Fibroblast of pulmonary artery (primary cell): ENCODE measurements at regions not wholly inside any gene's neighbourhood (a gene's known extent, or its start where the extent isn't known, plus 50 kb on each side); places are given as distances from the start of the nearest gene placed in this dataset.

Experiments used
- DNase-seq: peaks from one replicate; pipeline ENCODE4 v3.0.0-alpha.2; 2010; ENCODE audit warnings: low read depth
- H3K4me3 ChIP-seq: replicated peaks from 2 replicates; pipeline ENCODE4 v1.5.1; 2011; ENCODE audit warnings: low read depth, mild to moderate bottlenecking, control low read depth, low read length, moderate library complexity
- TF ChIP-seq, protein P1 (sequence below): IDR thresholded peaks from 2 replicates; pipeline ENCODE4 v1.5.1; 2011; ENCODE audit warnings: mild to moderate bottlenecking, control low read depth, low read length, inconsistent platforms; ENCODE audit errors: missing control alignments

DNA sequence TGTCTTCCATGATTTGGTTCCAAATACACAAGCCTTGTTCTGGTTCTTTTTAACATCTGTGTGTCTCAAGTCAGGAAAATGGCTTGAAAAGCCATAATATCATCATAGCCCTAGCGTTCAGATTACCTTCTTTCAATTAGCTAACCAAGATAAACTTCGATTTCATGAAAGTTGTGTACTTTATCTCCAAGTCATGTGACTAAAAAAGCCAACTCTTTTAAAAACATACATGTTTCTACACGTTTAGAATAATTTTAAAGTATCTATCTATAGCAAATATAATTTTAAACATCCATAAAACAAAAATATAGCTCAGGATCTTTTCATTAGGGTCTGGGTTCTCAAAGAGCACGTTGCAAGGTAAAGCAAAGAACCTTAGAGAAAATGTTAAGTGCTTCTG, 261.1 kb downstream of the PRL start:
- TF ChIP-seq, protein P1, sequence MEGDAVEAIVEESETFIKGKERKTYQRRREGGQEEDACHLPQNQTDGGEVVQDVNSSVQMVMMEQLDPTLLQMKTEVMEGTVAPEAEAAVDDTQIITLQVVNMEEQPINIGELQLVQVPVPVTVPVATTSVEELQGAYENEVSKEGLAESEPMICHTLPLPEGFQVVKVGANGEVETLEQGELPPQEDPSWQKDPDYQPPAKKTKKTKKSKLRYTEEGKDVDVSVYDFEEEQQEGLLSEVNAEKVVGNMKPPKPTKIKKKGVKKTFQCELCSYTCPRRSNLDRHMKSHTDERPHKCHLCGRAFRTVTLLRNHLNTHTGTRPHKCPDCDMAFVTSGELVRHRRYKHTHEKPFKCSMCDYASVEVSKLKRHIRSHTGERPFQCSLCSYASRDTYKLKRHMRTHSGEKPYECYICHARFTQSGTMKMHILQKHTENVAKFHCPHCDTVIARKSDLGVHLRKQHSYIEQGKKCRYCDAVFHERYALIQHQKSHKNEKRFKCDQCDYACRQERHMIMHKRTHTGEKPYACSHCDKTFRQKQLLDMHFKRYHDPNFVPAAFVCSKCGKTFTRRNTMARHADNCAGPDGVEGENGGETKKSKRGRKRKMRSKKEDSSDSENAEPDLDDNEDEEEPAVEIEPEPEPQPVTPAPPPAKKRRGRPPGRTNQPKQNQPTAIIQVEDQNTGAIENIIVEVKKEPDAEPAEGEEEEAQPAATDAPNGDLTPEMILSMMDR = no peak
- no peak overlapping the region for H3K4me3 ChIP-seq
- DNase-seq = no peak

DNA sequence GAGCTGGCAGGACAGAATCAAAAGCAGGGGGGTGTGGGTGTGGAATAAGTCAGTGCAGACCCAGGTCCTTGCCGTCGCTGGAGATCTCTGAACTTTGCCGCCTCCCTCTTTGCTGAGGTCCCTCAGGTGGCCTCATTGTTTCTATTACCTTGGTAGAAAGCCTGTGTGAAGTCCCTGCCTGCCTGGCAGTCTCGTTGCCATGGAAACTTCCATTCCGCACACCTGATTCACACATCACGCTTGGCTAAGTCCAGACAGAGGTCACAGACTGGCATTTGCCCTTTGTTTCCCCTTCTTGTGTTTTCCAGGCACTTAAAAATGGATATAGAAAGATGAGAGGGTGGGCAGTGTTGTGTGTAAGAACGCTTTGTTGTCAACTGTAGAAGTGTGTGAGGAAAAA, 260.6 kb downstream of the PRL start:
- TF ChIP-seq, protein P1 = no peak
- H3K4me3 ChIP-seq = no peak overlapping the region
- peak; percentile 33 for DNase-seq

DNA sequence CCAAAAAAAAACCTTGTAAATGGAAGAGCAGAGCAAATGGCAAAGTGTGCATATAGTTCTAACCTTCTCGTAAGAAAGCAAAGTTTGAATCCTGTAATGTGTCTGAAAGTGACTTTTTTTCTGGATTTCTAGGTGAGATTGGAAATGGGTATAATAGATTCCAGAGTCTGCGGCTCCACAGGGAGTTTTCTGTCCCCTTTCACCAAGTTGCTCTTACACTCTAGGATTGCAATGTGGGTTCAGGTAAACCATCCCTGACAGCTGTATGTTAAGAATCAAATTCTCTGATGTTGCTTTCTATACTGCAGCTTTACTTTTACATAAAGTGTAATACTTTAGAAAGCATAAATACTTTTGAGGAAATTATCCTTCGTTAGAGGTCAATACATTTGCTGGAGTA, 260.1 kb downstream of the PRL start:
- H3K4me3 ChIP-seq = no peak overlapping the region
- TF ChIP-seq, protein P1 = no peak
- DNase-seq = no peak

DNA sequence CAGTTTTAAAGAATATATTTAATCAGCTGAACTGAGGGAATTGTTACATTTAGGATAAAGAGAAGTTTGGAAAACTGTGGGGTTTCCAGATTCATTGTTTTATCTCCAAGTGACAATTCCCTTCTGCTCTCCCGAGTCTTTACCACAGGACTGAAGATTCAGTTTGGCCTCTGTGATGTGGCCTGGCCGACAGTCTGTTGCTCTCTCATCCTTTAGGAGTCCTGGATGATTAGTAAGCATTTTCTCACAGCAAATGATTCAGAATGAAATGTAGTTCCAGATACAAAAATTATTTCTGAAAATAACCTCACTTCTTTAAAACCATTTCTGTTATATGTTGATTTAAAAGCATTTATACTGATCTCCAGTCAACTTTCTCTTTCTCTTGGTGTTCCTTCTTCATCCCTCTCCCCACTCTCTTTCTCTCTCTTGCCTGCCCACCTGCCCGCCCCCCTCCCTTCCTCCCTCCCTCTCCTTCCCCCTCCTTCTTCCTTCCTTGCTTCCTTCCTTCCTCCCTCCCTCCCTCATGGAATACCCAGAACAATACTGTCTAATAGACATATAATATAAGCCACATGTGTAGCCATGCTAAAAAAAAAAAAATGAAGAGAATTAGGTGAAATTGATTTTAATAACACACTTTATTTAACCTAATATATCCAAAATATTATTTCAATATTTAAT, 254.9 kb downstream of the PRL start:
- peak; percentile 31 for DNase-seq
- TF ChIP-seq, protein P1 = no peak
- H3K4me3 ChIP-seq = no peak overlapping the region

DNA sequence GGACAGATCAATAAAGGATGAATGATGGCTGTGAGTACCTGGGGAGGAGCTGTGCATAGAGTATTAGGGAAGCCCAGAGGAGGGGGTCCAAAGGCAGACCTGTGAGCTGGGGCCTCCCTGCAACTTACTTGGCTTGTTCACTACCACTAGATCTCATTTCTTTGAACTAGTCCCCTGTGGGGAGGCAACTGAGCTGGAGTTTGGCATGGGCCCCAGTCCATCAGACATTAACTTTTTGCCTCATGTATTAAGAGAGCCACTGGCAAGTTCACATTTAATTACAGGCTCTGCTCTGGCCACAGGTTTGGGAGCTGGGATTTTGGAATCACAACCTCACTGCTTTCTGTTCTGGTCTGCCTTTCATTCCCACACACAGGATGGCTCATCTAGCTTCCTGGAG, 254.1 kb downstream of the PRL start:
- no peak for DNase-seq
- no peak overlapping the region for H3K4me3 ChIP-seq
- TF ChIP-seq, protein P1 = no peak

DNA sequence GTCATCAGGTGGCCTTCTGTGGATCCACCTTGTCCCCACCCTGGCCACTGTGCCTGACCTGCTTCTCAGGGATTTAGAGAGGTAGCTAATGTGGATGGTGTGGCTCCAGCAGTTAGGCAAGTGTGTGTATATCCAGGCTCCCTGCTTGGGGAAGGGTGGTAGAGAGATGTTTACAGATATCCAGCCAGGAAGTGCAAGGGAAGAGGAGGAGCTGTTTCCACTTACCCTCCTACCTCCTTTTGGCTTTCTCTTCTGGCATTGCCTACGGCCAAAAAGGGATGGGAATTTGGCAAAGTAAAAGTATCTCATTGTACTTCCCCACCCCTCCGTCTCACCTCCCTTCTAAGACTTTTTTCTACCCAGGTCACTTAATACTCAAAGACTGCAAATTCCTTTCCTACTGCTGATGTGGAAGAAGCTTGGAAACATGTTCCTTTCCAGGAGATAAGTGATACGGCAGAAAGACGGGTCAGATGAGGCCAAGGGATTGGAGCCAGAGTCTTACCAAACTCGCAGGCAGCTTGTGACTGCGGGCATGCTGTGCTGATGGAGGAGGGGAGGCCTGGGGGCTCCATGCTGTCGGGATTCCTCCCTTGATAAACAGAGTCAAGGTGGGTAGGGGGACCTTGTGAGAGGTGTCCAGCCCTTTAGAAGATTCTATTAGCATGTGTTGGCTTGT, 253.4 kb downstream of the PRL start:
- no peak overlapping the region for H3K4me3 ChIP-seq
- TF ChIP-seq, protein P1 = no peak
- DNase-seq = peak; percentile 36
